Spleen (tissue), 11 donors: ENCODE measurements at regions not wholly inside any gene's neighbourhood (a gene's known extent, or its start where the extent isn't known, plus 50 kb on each side); places are given as distances from the start of the nearest gene placed in this dataset.
"Not testable (repeated sequence)": the region's sequence is repeated elsewhere in the genome, so short reads cannot be mapped to it uniquely, and the experiment has no call there.

Source experiments
- DNase-seq: peaks from one replicate; pipeline ENCODE4 v3.0.0-alpha.2; 2020
- H3K27ac ChIP-seq, 8 donors: fragments of 200-600 bp; sonication (generic) in 7 of 8; 1 replicate in 4 of 8; 2 replicates in 4 of 8; pipeline versions ENCODE4 v1.5.0 to v1.8.0; 2016 to 2021; ENCODE audit warnings: inconsistent platforms in 4 of 8, mild to moderate bottlenecking in 4 of 8, moderate library complexity in 1 of 8
- H3K27me3 ChIP-seq, 7 donors: fragments of 200-600 bp; sonication (generic) in 6 of 7; replicated peaks in 1 of 7; 1 replicate in 4 of 7; 2 replicates in 3 of 7; pipeline versions ENCODE4 v1.5.0 to v1.8.0; 2016 to 2021; ENCODE audit warnings: inconsistent platforms in 3 of 7, mild to moderate bottlenecking in 1 of 7
- H3K36me3 ChIP-seq, 6 donors: fragments of 200-600 bp; sonication (generic) in 5 of 6; 1 replicate in 4 of 6; 2 replicates in 2 of 6; pipeline versions ENCODE4 v1.5.0 to v1.8.0; 2016 to 2021; ENCODE audit warnings: inconsistent platforms in 2 of 6
- H3K4me1 ChIP-seq, 6 donors: fragments of 200-600 bp; sonication (generic) in 5 of 6; 1 replicate in 3 of 6; 2 replicates in 3 of 6; pipeline versions ENCODE4 v1.5.0 to v1.8.0; 2016 to 2021; ENCODE audit warnings: inconsistent platforms in 3 of 6
- H3K4me3 ChIP-seq, 8 donors: fragments of 200-600 bp; sonication (generic) in 7 of 8; 1 replicate in 4 of 8; 2 replicates in 4 of 8; pipeline versions ENCODE4 v1.5.0 to v1.8.0; 2016 to 2021; ENCODE audit warnings: inconsistent platforms in 4 of 8, mild to moderate bottlenecking in 4 of 8, moderate library complexity in 2 of 8
- H3K9me3 ChIP-seq, 8 donors: fragments of 200-600 bp; sonication (generic) in 7 of 8; 1 replicate in 4 of 8; 2 replicates in 4 of 8; pipeline versions ENCODE4 v1.5.0 to v1.8.0; 2016 to 2021; ENCODE audit warnings: inconsistent platforms in 4 of 8
- CTCF ChIP-seq, 11 experiments: fragments of 200-600 bp in 7 of 11; fragments of 450-650 bp in 4 of 11; sonication (generic) in 4 of 11; IDR thresholded peaks in 8 of 11; conservative IDR thresholded peaks in 3 of 11; 1 replicate in 7 of 11; 2 replicates in 4 of 11; pipeline versions ENCODE4 v1.4.0 to v1.8.0; 2016 to 2021; ENCODE audit warnings: antibody characterized with exemption in 11 of 11, inconsistent platforms in 4 of 11, mild to moderate bottlenecking in 1 of 11
- POLR2A ChIP-seq, 3 donors: fragments of 450-650 bp; IDR thresholded peaks; one replicate each; pipeline ENCODE4 v1.5.1; 2017; ENCODE audit warnings: antibody characterized with exemption in 3 of 3, mild to moderate bottlenecking in 1 of 3
- POLR2AphosphoS5 ChIP-seq, 3 donors: sonication (generic); formaldehyde crosslinking; IDR thresholded peaks; one replicate each; pipeline ENCODE4 v1.5.1; 2017; ENCODE audit warnings: antibody characterized with exemption in 3 of 3
- WGBS, 5 donors: extraction: QIAGEN DNeasy Blood & Tissue Kit in 3 of 5; methylation state at CpG; one replicate each; pipeline versions ENCODE4 v1.1.5 to v1.1.7; 2013 to 2018; 5-methylcytosine and 5-hydroxymethylcytosine counted together
- intact Hi-C: fragments of 100-400 bp; cut with DNase I; formaldehyde crosslinking; loops from one replicate; pipeline ENCODE4 v1.15.0; 2023; ENCODE audit warnings: low total_unique reads
- donor health status: healthy with polysubstance abuse.
- donor health status: DM: no; HTN: no; CAD: no; lungs with moderate emphysema.
- donor health status: DM: no; HTN: no; CAD: no.
- donor health status: Bipolar disorder and iron deficiency.
- donor health status: healthy.
- donor health status: DM: no; HTN: no; CAD: no.
- donor health status: DM: yes; HTN: yes; CAD: no.

GRCh38 chr14:104400355-104400754, 179.2 kb upstream of the C14orf180 start:
- no peak overlapping the region for H3K27ac ChIP-seq
- no peaks in the 10 kb centered on the region for H3K36me3 ChIP-seq
- WGBS, 5 donors, result 68 to 85% (median 75%) methylated on average over 2 to 4 of the region's 4 CpGs
- peaks cover 0 to 34% (median 26%) of the 10 kb centered on the region in 8 donors for H3K9me3 ChIP-seq
- intact Hi-C loops, result no loop called here
- H3K4me1 ChIP-seq, result peaks cover 0 to 14% (median 11%) of the 10 kb centered on the region in 6 donors
- DNase-seq, result no peak
- no peak for TF ChIP-seq POLR2AphosphoS5 (IDR thresholded peaks at IDR 0.05)
- TF ChIP-seq POLR2A (IDR thresholded peaks at IDR 0.05), result no peak
- no peak for TF ChIP-seq CTCF (IDR thresholded peaks at IDR 0.05 in 8 of 11, conservative IDR thresholded peaks at IDR 0.05 in 3 of 11)
- H3K4me3 ChIP-seq, result no peak overlapping the region
- peaks cover 0 to 11% (median 0%) of the 10 kb centered on the region in 7 donors for H3K27me3 ChIP-seq

- H3K4me1 ChIP-seq, result no peaks in the 10 kb centered on the region
Observed at GRCh38 chr14:104401785-104402184, 177.8 kb upstream of the C14orf180 start.

DNA sequence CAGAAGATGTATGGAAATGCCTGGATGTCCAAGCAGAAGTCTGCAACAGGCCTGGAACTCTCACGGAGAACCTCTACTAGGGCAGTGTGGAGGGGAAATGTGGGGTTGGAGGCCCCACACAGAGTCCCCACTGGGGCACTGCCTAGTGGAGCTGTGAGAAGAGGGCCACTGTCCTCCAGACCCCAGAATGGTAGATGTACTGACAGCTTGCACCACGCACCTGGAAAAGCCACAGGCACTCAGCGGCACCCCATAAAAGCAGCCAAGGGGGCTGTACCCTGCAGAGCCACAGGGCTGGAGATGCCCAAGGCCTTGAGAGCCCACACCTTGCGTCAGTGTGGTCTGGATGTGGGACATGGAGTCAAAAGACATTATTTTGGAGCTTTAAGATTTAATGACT, 177.3 kb upstream of the C14orf180 start:
- DNase-seq, H3K4me1 ChIP-seq, H3K36me3 ChIP-seq, H3K4me3 ChIP-seq, H3K27ac ChIP-seq, intact Hi-C loops: not testable (repeated sequence)
- Histone ChIP-seq H3K9me3 (peaks cover 0 to 23% (median 16%) of the 10 kb centered on the region in 8 donors), H3K27me3 (peaks cover 0 to 11% (median 0%) of the 10 kb centered on the region in 7 donors)
- WGBS, 5 donors, result 89 to 100% (median 93%) methylated on average over 4 of the region's 4 CpGs

More at GRCh38 chr14:104401785-104402184, 177.8 kb upstream of the C14orf180 start:
- H3K4me3 ChIP-seq, result no peak overlapping the region
- intact Hi-C loops, result no loop called here
- 90 to 97% (median 96%) methylated on average over 4 of the region's 4 CpGs for WGBS, 5 donors
- no peak for DNase-seq
- H3K27ac ChIP-seq, result no peak overlapping the region
- H3K36me3 ChIP-seq, result no peaks in the 10 kb centered on the region
- H3K27me3 ChIP-seq, result peaks cover 0 to 11% (median 0%) of the 10 kb centered on the region in 7 donors
- H3K9me3 ChIP-seq, result peaks cover 0 to 28% (median 21%) of the 10 kb centered on the region in 8 donors
- no peak for TF ChIP-seq CTCF (IDR thresholded peaks at IDR 0.05 in 8 of 11, conservative IDR thresholded peaks at IDR 0.05 in 3 of 11)
- no peak for TF ChIP-seq POLR2AphosphoS5 (IDR thresholded peaks at IDR 0.05)
- TF ChIP-seq POLR2A (IDR thresholded peaks at IDR 0.05), result no peak

DNA sequence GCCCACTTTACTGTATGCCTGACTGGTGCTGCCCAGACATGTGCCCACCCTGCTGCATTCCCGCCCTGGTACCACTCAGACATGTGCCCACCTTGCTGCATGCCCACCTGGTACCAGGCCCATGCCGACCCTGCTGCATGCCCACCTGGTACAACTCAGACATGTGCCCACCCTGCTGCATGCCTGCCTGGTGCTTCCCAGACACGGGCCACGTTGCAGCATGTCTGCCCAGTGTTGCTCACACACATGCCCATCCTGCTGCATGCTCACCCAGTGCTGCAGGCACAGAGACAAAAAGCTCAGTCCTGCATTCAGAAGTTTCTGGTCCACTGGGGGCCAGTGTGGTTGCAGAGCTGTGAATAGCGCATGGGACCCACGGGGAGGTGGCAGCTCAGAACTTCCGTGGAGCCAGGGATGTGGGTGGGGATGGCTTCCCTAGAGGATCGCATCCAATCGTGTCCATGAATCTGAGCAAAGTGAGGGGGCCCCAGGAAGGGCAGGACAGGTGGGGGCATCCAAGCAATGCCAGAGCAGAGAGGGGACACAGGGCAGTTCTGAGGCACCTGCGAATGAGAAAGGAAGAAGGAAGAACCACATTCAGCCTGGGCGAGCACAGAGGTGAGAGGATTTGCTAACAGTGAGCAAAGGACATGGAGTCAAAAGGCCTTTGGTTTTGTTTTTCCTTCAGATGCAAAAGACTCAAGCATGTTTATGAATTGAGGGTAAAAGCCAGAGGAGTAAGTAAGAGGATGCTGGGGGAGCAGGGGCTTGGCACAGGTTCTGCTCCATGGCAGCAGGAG, 175.9 kb upstream of the C14orf180 start:
- intact Hi-C loops, result no loop called here
- no peak for DNase-seq
- Histone ChIP-seq H3K27me3 (peaks cover 0 to 11% (median 0%) of the 10 kb centered on the region in 7 donors), H3K36me3 (no peaks in the 10 kb centered on the region), H3K4me3 (no peak overlapping the region), H3K4me1 (no peaks in the 10 kb centered on the region), H3K9me3 (peaks cover 0 to 17% (median 8%) of the 10 kb centered on the region in 8 donors), H3K27ac (no peak overlapping the region)
- WGBS, 5 donors, result 73 to 88% (median 78%) methylated on average over 11 of the region's 11 CpGs
- TF ChIP-seq POLR2AphosphoS5 (IDR thresholded peaks at IDR 0.05) (no peak), POLR2A (IDR thresholded peaks at IDR 0.05) (no peak), CTCF (IDR thresholded peaks at IDR 0.05 in 8 of 11, conservative IDR thresholded peaks at IDR 0.05 in 3 of 11) (no peak)
